Activated T-helper 2 cell treated with anti-CD3 and anti-CD28 coated beads, Interferon-gamma antibody, Interleukin-2, Interleukin-4, amounts not matched to agents 10 μg/mL and 5 μg/mL and 100 μg/mL, durations not matched to agents 14 hours and 24 hours and 36 hours (primary cell): ENCODE measurements at regions not wholly inside any gene's neighbourhood (a gene's known extent, or its start where the extent isn't known, plus 50 kb on each side); places are given as distances from the start of the nearest gene placed in this dataset.
"Not testable (repeated sequence)": the region's sequence is repeated elsewhere in the genome, so short reads cannot be mapped to it uniquely, and the experiment has no call there.

Experiments used
- DNase-seq: peaks from one replicate; pipeline ENCODE4 v3.0.0; 2021; ENCODE audit warnings: low spot score
- H3K27ac Mint-ChIP-seq: one replicate; pipeline ENCODE4 v1.8.0; 2021; ENCODE audit warnings: mixed read lengths
- H3K27me3 Mint-ChIP-seq: one replicate; pipeline ENCODE4 v1.8.0; 2021; ENCODE audit warnings: low read depth, mixed read lengths
- H3K36me3 Mint-ChIP-seq: one replicate; pipeline ENCODE4 v1.8.0; 2021; ENCODE audit warnings: low read depth, mixed read lengths
- H3K4me1 Mint-ChIP-seq: one replicate; pipeline ENCODE4 v1.8.0; 2021; ENCODE audit warnings: low read depth, mixed read lengths
- H3K4me3 Mint-ChIP-seq: one replicate; pipeline ENCODE4 v1.8.0; 2021; ENCODE audit warnings: low read depth, mild to moderate bottlenecking, moderate library complexity, mixed read lengths
- H3K9me3 Mint-ChIP-seq: one replicate; pipeline ENCODE4 v1.8.0; 2021; ENCODE audit warnings: mixed read lengths
- intact Hi-C: fragments of 100-400 bp; cut with micrococcal nuclease; formaldehyde crosslinking; loops from one replicate; pipeline ENCODE4 v1.15.1; 2023

- no peak overlapping the region for H3K4me3 Mint-ChIP-seq
- no peaks in the 10 kb centered on the region for H3K36me3 Mint-ChIP-seq
- H3K9me3 Mint-ChIP-seq, result peaks cover 32% of the 10 kb centered on the region
- DNase-seq, result no peak
- H3K4me1 Mint-ChIP-seq, result no peaks in the 10 kb centered on the region
- no peak overlapping the region for H3K27ac Mint-ChIP-seq
- intact Hi-C loops, result no loop called here
- H3K27me3 Mint-ChIP-seq, result no peaks in the 10 kb centered on the region
Observed at GRCh38 chr13:61918841-61919240, 503.2 kb upstream of the PCDH20 start.

- no peak for DNase-seq
- no peaks in the 10 kb centered on the region for H3K27me3 Mint-ChIP-seq
- peaks cover 18% of the 10 kb centered on the region for H3K9me3 Mint-ChIP-seq
- H3K27ac Mint-ChIP-seq, result no peak overlapping the region
- no peaks in the 10 kb centered on the region for H3K36me3 Mint-ChIP-seq
- no peaks in the 10 kb centered on the region for H3K4me1 Mint-ChIP-seq
- intact Hi-C loops, result no loop called here
- no peak overlapping the region for H3K4me3 Mint-ChIP-seq
Observed at GRCh38 chr13:61916483-61916882, 500.8 kb upstream of the PCDH20 start.

DNA sequence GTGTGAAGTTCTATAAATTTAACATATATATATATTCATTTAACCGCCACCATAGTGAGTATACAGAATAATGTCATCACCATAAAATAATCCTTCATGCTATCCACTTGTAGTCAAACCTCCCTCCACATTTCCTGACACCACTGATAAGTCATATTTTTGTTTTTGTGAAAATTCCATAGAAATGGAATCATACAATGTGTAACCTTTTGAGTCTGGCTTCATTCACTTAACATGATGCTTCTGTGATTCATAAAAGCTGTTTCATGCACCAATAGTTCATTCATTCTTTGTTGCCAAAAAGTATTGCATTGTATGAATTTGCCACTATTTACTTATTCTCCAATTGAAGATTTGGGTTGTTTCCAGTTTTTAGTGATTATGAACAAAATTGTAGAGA lies 497.5 kb upstream of the PCDH20 start:
- no peak overlapping the region for H3K4me3 Mint-ChIP-seq
- intact Hi-C loops, result no loop called here
- peaks cover 4% of the 10 kb centered on the region for H3K9me3 Mint-ChIP-seq
- no peaks in the 10 kb centered on the region for H3K27me3 Mint-ChIP-seq
- H3K36me3 Mint-ChIP-seq, result no peaks in the 10 kb centered on the region
- no peaks in the 10 kb centered on the region for H3K4me1 Mint-ChIP-seq
- no peak for DNase-seq
- H3K27ac Mint-ChIP-seq, result no peak overlapping the region

GRCh38 chr13:61908906-61909615 lies 493.4 kb upstream of the PCDH20 start:
- Mint-ChIP-seq H3K27ac (no peak overlapping the region), H3K4me3 (no peak overlapping the region), H3K36me3 (no peaks in the 10 kb centered on the region), H3K4me1 (no peaks in the 10 kb centered on the region), H3K9me3 (peaks cover 4% of the 10 kb centered on the region), H3K27me3 (no peaks in the 10 kb centered on the region)
- DNase-seq, result no peak
- intact Hi-C loops, result no loop called here

GRCh38 chr13:61905054-61905453 lies 489.4 kb upstream of the PCDH20 start:
- no peaks in the 10 kb centered on the region for H3K27me3 Mint-ChIP-seq
- no peaks in the 10 kb centered on the region for H3K36me3 Mint-ChIP-seq
- H3K4me1 Mint-ChIP-seq, result no peaks in the 10 kb centered on the region
- no peak overlapping the region for H3K4me3 Mint-ChIP-seq
- no peak for DNase-seq
- H3K27ac Mint-ChIP-seq, result no peak overlapping the region
- H3K9me3 Mint-ChIP-seq, result peaks cover 8% of the 10 kb centered on the region
- intact Hi-C loops, result no loop called here

DNA sequence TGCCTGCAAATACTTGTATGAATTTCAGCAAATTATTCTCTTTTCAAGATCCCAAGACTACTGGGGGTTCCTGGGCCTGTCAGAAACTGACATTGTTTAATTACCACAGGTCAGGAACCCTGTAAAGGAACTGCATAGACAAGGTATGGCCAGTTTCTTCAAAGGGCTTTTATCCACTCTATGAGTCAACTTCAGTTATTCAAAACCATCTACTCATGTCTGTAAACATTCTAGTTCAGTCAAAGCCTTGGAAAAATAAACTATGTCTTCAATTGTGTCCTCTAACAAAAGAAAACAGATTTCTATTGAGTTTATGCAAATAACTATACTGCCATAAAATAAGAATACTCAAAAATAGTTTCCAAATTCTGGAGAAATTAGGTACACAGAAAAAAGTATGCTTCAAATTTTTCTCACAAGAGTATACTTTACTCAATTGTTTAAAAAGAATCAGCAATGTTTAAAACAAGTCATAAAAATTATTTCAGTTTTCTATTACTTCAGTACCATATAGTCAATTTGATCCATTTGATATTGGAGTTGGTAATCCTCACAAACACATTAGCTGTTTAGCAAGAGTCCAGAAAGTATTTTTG lies 486.4 kb upstream of the PCDH20 start:
- Mint-ChIP-seq H3K27ac (no peak overlapping the region), H3K9me3 (peaks cover 4% of the 10 kb centered on the region), H3K36me3 (no peaks in the 10 kb centered on the region), H3K4me1 (no peaks in the 10 kb centered on the region), H3K4me3 (no peak overlapping the region), H3K27me3 (no peaks in the 10 kb centered on the region)
- intact Hi-C loops, result no loop called here
- no peak for DNase-seq

DNA sequence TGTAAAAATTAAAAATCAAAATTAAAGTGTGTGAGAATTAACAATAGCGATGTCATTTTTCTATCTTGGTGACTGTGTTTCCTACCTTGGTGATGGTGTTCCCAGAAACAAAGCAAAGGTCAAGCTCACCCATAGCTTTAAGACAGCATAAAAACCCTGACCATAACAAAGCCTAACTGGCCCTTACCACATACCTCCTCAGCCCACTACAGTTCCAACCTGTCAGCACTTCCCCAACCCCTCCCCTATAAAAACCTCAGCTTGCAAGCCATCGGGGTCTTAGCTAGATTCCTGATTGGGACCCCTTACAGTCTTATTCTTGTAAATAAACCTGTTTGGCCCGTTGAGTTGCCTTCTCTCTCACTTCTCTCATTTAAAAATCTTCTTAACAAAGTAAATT lies 484.4 kb upstream of the PCDH20 start:
- H3K36me3 Mint-ChIP-seq, result no peaks in the 10 kb centered on the region
- no peak for DNase-seq
- no peaks in the 10 kb centered on the region for H3K4me1 Mint-ChIP-seq
- H3K4me3 Mint-ChIP-seq, result no peak overlapping the region
- H3K27me3 Mint-ChIP-seq, result no peaks in the 10 kb centered on the region
- H3K27ac Mint-ChIP-seq, result no peak overlapping the region
- H3K9me3 Mint-ChIP-seq, result peaks cover 4% of the 10 kb centered on the region
- intact Hi-C loops, result no loop called here

- Mint-ChIP-seq H3K36me3 (no peaks in the 10 kb centered on the region), H3K4me3 (no peak overlapping the region), H3K27ac (no peak overlapping the region), H3K27me3 (no peaks in the 10 kb centered on the region), H3K4me1 (no peaks in the 10 kb centered on the region), H3K9me3 (peaks cover 9% of the 10 kb centered on the region)
- intact Hi-C loops, result no loop called here
- DNase-seq, result no peak
Observed at GRCh38 chr13:61898207-61898606, 482.6 kb upstream of the PCDH20 start.

DNA sequence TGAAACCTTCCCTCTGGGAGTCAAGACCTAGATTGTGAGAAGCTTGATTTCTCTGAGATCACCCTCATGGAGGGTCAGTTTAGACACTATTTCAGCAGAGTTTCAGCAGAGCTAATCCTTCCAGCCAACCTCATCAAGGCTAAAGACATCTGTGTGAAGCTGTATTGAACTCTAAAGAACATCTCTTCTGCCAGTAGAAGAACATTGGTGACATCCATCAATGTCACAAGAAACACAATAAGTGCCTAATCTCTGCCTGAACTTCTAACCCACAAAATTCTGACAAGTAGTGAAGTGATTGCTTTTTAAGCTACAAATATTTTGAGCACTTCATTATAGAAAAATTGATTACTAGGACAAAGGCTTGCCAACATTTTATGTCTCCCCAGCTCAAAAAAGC lies 475.8 kb upstream of the PCDH20 start:
- no peaks in the 10 kb centered on the region for H3K4me1 Mint-ChIP-seq
- intact Hi-C loops, result no loop called here

DNA sequence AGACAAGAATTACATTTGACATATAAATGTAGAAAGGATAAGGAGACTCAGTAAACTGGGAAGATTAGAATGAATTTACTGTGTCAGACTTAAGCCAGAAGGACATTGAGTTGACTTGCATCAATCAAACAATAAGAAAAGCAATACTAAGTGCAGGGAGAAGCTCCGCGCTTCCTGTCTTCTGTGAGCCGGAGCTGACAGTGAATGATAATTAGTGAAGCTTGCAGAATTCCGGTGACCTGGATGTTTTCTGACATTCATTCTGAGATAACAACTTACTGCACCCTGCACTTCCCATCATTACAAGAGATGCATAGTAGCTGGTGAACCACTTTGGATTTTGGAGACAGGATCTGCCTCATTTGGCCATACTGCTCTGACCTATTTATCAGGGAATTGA lies 469.2 kb upstream of the PCDH20 start:
- DNase-seq, result no peak
- peaks cover 5% of the 10 kb centered on the region for H3K9me3 Mint-ChIP-seq
- H3K4me3 Mint-ChIP-seq, result no peak overlapping the region
- no peak overlapping the region for H3K27ac Mint-ChIP-seq
- H3K36me3 Mint-ChIP-seq, result no peaks in the 10 kb centered on the region
- no peaks in the 10 kb centered on the region for H3K4me1 Mint-ChIP-seq
- intact Hi-C loops, result no loop called here
- no peaks in the 10 kb centered on the region for H3K27me3 Mint-ChIP-seq

More for the DNA sequence above, 475.8 kb upstream of the PCDH20 start:
- H3K27ac Mint-ChIP-seq, result no peak overlapping the region
- DNase-seq, result no peak
- H3K27me3 Mint-ChIP-seq, result no peaks in the 10 kb centered on the region
- H3K4me3 Mint-ChIP-seq, result no peak overlapping the region
- H3K36me3 Mint-ChIP-seq, result no peaks in the 10 kb centered on the region
- peaks cover 11% of the 10 kb centered on the region for H3K9me3 Mint-ChIP-seq

GRCh38 chr13:61880578-61881283 lies 465.1 kb upstream of the PCDH20 start:
- Mint-ChIP-seq H3K27me3 (no peaks in the 10 kb centered on the region), H3K4me3 (no peak overlapping the region), H3K4me1 (no peaks in the 10 kb centered on the region), H3K27ac (no peak overlapping the region), H3K36me3 (no peaks in the 10 kb centered on the region), H3K9me3 (peaks cover 23% of the 10 kb centered on the region)
- intact Hi-C loops, result no loop called here
- DNase-seq, result no peak

DNA sequence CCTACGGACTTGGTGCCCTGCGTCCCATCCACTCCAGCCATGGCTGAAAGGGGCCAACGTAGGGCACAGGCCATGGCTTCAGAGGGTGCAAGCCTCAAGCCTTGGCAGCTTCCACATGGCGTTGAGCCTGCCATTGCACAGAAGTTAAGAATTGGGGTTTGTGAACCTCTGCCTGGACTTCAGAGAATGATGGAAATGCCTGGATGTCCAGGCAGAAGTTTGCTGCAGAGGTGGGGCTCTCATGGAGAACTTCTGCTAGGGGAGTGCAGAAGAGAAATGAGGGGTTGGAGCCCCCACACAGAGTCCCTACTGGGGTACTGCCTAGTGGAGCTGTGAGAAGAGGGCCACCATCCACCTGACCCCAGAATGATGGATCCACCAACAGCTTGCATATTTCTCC lies 462.9 kb upstream of the PCDH20 start:
- H3K4me1 Mint-ChIP-seq, intact Hi-C loops, H3K4me3 Mint-ChIP-seq, H3K27me3 Mint-ChIP-seq, H3K36me3 Mint-ChIP-seq, H3K27ac Mint-ChIP-seq, DNase-seq: not testable (repeated sequence)
- H3K9me3 Mint-ChIP-seq, result peaks cover 31% of the 10 kb centered on the region

- H3K4me3 Mint-ChIP-seq, result no peak overlapping the region
- H3K9me3 Mint-ChIP-seq, result peaks cover 36% of the 10 kb centered on the region
- H3K27me3 Mint-ChIP-seq, result no peaks in the 10 kb centered on the region
- no peaks in the 10 kb centered on the region for H3K36me3 Mint-ChIP-seq
- no peaks in the 10 kb centered on the region for H3K4me1 Mint-ChIP-seq
- no peak overlapping the region for H3K27ac Mint-ChIP-seq
- intact Hi-C loops, result no loop called here
- no peak for DNase-seq
Observed at GRCh38 chr13:61874970-61875579, 459.4 kb upstream of the PCDH20 start.
